IPS-NIHi11 (cell line): ENCODE measurements at regions not wholly inside any gene's neighbourhood (a gene's known extent, or its start where the extent isn't known, plus 50 kb on each side); places are given as distances from the start of the nearest gene placed in this dataset.

ENCODE experiments used
- DNase-seq: peaks from one replicate; pipeline ENCODE4 v3.0.0; 2012; ENCODE audit warnings: mixed read lengths, low spot score

DNA sequence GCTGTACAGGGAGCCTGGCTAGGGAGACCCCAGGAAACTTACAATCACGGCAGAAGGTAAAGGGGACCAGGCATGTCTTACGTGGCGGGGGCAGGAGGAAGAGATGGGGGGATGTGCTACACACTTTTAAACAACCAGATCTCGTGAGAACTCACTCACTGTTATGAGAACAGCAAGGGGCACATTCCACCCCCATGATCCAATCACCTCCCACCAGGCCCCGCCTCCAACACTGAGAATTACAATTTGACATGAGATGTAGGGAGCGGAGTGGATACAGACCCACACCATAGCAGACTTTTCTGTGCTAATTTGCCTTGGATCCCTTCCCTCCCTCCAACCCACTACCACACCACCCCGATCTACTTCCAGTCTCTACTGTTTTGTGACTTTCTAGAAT is 106.7 kb upstream of the PEG3 start:
- DNase-seq = no peak

DNA sequence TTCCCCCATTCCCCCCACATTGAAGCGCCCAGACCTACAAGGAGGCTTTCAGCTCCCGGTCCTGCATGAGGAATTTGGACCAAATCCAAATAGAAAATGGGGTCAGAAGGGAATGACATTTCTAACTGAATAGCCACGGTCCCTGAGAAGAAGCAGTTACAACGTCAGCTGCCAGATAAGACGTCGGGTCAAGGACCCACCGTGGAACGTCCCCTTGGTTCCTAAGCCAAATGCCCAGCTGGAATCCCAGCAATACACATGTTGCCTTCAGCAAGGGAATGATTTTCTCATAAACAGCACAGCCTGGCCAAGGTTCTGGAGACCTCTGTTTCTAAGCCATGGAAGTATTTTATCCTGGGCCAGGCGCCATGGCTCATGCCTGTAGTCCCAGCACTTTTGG is 109.1 kb upstream of the PEG3 start:
- DNase-seq = no peak

DNA sequence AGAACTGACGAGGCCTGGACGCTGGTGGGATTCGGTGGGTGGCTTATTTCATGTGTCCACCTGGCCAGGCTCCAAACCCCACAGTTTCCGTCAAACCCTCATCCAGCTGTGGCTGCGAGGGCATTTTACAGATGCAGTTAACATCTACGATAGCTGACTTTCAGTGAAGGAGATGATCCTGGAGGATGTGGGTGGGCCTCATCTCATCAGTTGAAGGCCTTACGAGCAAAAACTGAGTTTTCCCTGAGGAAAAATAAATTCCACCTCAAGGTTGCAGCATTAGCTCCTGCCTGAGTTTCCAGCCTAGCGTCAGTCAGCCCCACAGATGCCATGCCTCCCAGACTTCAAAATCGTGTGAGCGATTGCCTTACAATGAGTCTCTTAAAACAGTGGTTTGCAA is 111.1 kb upstream of the PEG3 start:
- DNase-seq = no peak

DNA sequence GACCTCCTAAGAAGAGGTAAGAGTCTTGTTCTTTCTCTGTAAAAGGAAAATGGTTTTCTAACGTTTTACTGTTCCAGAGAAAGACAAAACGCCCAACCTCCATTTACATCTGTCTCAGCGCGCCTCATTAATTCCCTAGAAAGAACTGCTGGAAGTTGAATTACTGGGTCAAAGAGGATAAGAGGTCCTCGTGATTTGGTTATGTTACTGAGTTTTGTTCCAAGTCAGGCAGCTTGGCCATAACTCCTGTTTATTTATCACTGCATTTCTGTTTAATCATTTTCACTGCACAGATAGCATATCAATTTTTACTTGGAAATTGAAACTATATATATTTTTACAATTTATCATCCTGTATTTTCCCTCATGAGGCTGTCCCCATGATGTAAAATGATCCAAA is 112.9 kb upstream of the PEG3 start:
- no peak for DNase-seq

DNA sequence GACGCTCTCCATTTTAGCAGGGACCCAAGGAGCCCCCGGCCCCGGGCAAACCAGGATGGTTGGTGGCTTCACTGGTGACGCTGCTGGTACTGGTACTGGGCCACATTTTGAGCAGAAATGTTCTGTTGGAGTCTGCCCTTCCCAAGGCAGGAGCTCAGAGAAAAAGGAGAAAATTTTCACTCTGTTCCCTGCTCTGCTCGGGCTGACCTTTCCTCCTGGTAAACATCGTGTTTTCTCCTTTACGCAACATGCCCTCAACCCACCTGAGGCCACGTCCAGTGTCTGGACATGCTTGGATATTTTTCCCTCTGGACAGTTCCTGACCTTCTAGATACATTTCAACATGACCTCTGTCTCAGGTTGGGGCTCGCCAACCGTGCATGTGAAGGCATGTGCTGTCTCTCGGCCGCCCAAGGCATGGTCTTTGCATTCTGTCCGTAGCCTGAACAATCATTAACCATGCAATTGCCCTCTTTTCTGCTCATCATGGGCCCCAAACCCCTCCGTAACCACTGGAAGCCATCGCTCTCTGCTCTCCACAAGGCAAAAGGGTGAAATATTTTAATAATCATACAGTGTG is 115.2 kb upstream of the PEG3 start:
- no peak for DNase-seq

DNA sequence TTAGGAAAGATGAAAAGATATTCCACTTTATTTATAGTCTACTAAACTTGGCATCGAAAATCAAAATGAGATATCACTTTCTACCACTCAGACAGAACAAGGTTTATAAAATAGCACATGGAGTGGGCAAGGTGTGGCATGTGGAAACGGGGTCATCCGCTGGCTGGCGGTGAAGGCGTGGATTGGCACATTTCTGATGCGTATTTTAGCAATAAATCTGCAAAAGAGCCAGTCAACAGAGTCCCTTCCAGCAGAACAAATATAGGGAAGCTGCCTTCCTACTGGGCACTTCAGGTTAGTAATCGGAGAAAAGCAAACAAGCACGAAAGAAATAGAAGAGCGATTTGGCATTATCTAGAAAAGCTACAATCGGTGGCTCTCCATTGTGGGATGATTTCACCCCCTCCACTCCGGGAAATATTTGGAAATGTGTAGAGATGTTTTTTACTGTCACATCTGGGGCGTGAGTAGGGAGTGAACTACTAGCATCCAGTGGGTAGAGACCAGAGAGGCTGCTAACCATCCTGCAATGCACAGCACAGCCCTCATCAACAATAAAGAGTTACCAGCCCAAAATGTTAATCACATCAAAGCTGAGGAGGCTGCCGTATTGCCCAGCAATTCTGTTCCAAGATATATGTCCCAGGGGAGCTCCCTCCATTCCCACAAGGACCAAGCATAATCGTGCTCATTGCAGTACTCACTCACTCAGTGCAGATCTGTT is 116.1 kb upstream of the PEG3 start:
- no peak for DNase-seq

DNA sequence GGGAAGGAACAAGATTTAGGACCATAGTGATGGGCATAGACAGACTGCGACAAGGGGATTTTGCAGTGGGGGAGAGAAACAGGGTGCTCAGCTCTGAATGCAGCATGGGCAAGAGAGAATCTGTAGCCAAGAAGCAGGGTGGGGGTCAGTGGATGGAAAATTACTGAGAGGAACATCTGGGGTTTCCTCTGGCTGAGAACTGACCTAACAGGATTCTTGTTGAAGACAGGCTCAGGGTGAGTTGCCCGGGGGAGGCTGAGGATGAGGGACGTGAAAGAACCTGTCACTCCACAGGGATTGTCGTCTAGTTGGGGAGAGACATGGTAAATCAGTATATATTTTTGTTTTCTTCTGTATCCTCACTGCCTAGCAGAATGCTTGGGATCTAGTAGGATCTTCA is 118.7 kb upstream of the PEG3 start:
- no peak for DNase-seq

DNA sequence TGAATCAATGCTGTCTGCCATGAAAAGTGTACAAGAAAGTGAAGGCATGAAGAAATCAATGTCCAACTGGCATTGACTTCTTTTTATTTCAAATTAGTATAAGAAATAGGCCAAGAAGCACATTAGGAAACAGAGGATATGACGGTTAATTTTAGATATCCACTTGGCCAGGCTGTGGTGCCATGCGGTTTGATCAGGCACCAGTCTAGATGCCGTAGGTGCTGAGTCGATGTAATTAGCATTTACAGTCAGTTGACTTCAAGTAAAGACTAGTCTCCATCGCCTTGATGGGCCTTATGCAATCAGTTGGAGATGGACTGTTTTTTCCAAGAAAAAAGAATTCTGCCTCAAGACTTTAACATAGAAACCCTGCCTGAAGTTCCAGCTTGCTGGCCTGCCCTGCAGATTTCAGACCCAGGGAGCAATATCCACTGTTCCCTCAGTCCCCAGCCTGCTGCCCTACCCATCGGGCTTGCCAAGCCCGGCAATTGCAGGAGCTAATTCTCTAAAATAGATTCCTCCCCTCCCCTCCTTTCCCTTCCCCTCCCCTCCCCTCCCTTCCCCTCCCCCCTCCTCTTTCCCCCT is 120.5 kb upstream of the PEG3 start:
- DNase-seq = no peak

DNA sequence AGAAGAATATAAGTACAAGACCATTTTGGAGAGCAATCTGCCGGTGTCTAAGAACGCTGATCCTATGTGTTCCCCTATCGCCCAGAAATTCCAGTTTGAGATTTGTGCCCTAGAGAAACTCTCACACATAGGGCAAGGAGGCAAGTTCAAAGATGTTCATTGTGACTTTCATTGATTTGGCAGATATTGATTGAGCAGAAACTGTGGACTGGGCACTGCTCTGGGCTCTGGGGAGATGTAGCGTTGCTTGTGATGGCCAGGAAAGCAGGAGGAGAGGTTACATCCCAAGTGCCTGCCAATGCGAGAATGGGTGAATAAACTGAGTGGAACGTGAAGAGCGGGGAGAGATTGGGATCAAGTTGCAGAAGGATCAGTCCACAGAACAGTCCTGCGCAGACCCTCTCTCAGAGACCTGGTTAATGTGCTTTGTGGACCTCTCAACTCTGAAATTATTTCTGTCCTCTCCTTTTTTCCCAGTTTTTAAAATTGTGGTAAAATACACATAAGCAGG is 123.9 kb upstream of the PEG3 start:
- no peak for DNase-seq

DNA sequence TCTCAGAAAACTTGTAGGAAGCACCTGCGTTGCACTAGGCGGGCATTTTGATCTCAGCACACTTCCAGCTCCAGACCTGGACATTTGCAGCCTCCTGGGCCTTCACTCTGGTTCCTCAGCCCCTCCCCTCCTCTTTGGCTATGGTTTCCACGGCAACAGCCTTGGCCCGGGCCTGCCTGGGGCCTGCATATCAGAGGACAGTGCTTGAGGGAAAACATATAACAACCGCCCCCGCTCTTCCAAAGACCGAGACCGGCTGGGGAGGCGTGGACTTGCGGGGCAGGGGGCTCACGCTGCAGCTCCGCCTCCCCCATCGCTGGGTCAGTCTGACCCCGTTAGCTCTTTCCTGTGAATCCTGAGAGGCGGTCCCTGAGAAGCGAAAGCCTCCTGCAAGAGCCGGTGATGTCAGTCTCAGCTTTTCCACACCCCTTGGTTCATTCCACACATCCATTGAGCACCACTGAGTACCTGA is 125.7 kb upstream of the PEG3 start:
- no peak for DNase-seq

DNA sequence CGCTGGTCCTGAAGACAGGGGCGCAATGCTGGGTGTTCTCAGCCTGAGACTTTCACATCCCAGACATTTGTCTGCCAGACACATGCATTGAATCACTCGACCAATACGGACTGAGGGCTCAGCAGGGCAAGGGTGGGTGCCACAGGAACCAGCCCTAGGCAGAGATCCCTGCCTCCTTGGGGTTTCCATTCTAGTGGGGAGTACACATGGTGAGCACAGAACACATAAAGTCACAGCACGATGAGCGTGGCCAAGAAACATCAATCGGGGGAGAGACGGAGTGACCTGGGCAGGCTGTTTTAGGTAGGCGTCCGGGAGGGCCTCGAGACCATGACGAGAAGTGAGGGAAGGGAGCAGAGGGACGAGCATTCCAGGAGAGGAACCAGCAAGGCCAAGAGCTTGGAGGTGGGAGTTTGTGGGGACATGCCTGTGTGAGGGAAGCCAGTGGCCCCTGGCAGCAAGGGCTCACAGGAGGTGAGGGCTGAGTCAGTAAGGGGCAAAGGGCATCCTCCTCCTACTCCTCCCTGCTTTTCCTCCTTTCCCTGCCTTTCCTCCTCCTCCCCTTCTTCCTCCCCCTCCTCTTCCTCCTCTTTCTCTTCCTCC is 126.3 kb upstream of the PEG3 start:
- no peak for DNase-seq

DNA sequence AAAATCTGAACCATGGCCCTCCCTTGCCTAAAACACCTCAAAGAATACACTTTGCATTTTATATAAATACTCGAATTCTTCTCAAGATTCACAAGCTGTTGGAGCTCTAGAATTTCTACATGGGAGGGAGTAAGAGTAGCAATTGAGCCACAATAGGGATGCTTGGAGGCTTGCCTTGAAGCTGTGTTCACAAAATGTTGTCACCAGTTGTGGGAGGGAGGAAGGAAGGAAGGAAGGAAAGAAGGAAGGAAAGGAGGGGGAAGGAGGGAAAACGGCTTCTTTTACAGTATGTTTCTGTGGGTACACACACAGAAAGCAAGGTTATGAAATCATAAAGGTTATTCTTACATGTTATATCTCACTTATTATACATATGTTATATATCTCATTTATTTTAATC is 128.6 kb upstream of the PEG3 start:
- DNase-seq = no peak

DNA sequence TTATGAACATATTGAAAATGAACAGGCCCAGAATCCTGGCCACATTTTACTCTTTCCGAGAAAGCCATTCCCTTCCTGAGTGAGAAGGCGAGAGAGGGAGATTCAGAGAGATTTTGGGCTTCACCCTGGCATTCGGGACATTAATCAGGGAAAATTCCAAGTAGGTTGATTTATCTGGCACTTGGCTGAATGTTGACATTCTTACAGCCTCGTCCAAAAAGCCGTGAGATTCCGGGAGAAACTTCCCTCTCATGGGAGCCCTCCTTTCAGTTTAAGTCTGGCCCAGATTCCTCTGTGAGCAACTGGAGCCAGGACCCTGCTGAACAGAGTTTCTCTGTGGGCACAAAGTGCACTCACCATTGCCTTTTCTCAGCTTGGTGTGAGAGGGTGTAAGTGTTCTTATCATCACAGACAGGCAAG is 129.2 kb upstream of the PEG3 start:
- no peak for DNase-seq

DNA sequence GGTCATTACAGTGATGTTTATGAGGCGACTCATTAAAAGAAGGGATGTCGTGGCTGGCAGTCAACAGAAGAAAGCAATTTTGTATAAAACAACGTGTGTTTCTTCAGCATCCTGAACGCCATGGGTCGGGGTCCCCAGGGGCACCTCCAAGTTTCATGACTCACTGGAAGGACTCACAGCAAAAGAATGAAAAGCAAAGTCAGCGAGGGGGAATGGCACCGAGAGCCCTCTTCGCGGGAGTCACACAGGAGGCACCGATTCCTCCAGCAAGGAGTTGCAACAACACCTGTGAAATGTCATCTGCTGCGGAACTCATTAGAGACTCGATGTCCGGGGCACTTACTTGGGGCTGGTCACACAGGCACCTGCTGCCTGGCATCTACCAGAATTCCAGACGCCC is 130.7 kb upstream of the PEG3 start:
- no peak for DNase-seq

DNA sequence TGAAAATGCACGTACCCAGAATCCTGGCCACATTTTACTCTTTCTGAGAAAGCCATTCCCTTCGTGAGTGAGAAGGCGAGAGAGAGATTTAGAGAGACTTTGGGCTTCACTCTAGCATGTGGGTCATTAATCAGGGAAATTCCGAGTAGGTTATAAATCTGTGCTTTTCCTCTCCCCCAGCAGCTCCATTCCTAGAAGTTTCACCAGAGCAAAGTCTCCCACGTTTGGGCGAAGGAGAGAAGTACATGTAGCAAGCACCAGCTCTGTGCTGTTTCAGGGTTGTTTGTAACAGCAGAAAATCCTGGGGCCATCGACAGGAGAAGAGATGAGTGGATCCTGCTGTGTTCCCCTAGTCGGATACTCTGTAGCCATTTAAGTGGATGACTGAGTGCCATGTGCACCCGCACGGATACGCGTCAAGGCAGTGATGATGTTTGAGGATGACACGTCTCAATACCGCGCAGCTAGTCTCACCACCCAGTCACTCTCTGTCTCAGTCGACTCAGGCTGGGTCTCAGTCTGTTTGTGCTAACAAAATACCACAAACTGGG is 131.8 kb upstream of the PEG3 start:
- no peak for DNase-seq

DNA sequence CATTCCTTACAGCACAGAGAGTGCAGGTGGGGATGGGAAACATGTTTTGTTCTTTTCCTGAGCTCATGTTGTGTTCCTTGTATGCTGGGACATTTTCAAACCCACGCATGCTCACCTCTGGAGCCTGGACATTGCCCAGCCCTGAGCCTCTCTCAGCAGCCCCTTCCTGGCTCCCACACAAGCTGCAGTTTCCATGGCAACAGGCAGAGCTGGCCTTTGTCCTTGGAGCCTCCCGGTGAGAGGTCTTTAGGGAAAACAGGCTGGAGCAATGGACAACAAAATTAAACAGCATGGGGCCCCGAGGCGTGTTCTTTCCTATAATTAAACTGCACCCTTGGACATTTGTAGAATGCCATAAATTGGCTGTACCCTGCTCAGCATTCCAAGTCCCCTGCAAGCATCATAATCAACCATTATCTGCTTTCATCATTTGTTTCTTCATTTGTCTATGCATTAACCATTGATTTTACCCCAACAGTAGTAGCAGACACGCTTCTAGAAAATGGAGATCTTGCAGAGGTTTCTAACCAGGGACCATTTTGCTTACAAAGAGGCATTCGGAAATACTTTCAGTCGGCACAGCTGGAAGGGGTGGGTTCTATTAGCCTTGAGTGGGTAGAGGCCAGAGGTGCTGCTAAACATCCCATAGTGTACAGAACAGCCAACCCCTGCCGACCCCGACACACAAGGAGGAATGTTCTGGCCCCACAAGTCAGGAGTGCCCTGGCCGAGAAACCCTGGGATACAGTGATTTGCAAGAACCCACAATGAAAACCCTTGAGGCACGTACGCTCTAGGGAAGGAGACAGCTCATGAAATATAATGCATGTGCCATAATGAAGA is 133.4 kb upstream of the PEG3 start:
- DNase-seq = no peak

DNA sequence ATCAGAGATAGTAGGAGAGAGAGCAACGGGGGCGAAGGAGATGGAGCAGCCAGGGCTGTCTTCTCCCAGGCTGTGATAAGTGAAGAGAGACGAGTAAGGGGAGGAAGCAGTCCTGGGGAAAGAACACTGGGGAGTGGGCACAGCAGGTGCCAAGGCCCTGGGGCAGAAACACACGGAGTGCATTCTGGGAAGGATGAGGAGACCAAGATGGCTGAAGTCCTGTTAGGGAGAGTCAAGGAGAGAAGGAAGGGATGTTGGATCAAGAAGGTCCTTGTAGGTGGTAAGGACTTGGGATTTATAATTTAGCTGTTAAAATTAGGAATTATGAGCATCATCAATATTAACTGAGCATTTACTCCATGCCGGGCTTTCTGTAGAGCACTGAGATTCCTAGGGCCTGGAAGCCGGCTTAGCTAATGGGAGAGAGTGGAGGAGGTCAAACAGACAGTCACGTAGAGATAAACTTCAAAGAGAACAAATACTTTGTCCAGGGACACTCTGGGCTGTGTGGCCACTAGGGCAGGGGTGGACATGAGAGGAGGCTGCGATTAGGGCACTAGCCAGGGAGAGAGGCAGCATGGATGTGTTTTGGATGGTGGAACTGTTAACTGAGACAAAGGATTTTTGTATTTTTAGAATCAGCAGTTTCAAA is 134.2 kb upstream of the PEG3 start:
- no peak for DNase-seq

DNA sequence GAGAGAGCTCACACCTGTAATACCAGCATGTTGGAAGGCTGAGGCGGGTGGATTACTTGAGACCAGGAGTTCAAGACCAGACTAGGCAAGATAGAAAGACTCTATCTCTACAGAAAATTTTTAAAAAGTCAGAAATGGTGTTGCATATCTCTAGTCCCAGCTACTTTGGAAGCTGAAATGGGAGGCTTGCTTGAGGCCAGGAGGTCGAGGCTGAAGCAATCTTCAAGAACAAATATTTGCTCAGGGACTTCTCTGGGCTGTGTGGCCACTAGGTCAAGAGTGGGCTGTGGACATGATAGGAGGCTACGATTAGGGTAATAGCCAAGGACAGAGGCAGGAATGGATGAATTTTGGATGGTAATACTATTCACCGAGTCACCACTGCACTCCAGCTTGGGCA is 135.8 kb upstream of the PEG3 start:
- no peak for DNase-seq

DNA sequence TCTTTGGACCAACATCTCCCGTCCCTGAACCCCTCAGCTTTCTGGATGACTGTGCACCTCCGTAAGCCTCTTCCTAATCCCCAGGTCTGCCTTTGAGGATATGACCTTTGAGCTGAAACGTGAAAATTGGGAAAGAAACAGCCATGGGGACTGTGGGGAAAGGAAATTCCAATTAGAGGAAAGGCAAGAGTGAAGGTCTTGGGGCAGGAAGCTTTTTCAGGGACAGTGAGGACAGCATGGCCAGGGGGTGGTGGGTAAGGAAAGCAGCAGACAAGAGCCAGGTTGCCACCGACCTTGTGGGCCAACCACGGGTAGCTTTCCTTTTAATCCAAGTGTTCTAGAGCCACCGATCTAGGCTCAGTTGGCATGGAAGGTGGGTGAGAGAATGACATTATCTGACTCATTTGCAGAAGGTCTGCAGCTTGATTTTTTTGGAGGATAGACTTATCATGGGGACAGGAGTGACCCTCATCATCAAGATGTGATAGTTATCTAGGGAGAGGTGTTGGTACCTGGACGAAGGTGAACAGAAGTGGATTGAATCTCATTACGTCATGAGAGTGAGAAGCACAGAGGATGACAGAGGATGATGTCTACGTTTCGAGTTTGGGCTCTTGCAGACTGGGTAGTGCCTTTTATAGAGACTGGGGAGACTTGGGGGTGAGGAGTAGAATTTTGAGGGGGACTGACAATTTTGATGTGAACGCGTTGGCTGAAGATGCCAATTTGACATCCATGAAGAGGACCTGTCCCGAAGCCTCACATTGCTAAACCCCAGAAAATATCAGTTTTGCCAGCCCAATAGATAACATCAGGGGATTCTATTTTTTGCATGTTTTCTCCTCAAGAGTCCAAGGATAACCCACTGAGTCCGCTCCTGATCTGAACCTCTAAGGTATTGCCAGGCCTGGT is 136.7 kb upstream of the PEG3 start:
- DNase-seq = no peak

DNA sequence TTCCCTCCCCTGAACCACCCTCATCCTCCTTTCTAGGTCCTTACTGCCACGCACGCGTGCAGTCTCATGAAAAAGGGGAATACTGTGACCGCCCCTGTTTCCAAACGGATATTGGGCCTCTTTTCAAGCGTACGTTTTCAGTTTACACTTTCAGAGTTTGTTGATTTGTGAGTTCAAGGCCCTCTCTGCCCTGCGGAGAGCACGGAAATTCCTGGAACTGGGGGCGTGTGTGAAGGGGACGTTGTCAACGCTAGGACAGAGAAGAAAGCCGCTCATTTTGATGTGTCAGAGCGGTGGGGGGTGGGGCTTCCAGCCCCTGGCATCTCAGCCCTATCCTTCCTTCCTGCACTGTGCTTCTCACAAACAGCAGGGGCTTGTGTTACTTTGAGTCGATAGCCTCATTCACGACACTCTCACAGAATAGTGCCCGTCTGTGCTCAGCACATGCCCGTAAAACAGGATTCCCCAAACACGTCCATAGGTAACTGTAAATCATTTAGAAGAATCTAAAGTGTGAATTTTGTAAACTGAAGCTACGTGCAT is 137.6 kb upstream of the PEG3 start:
- DNase-seq = no peak
